HEK293T (cell line): ENCODE measurements at regions not wholly inside any gene's neighbourhood (a gene's known extent, or its start where the extent isn't known, plus 50 kb on each side); places are given as distances from the start of the nearest gene placed in this dataset.

Experiments used
- ARNT ChIP-seq: fragments of 450-650 bp; IDR thresholded peaks from 2 replicates; pipeline ENCODE4 v1.6.1; 2017; ENCODE audit warnings: mild to moderate bottlenecking
- BHLHE40 ChIP-seq: fragments of 450-650 bp; IDR thresholded peaks from 2 replicates; pipeline ENCODE4 v1.6.1; 2016; ENCODE audit warnings: mild to moderate bottlenecking, moderate library complexity, borderline replicate concordance
- ELF4 ChIP-seq: fragments of 450-650 bp; IDR thresholded peaks from 2 replicates; pipeline ENCODE4 v1.6.1; 2017; ENCODE audit warnings: antibody characterized with exemption
- FOXA1 ChIP-seq: fragments of 450-650 bp; IDR thresholded peaks from 2 replicates; pipeline ENCODE4 v1.6.1; 2016; ENCODE audit warnings: mild to moderate bottlenecking
- FOXK2 ChIP-seq: fragments of 450-650 bp; IDR thresholded peaks from 2 replicates; pipeline ENCODE4 v1.6.1; 2016; ENCODE audit warnings: mild to moderate bottlenecking
- FOXM1 ChIP-seq: fragments of 450-650 bp; IDR thresholded peaks from 2 replicates; pipeline ENCODE4 v1.6.1; 2017; ENCODE audit warnings: mild to moderate bottlenecking, borderline replicate concordance
- HDGF ChIP-seq: fragments of 450-650 bp; IDR thresholded peaks from 2 replicates; pipeline ENCODE4 v1.6.1; 2017; ENCODE audit warnings: antibody characterized with exemption, borderline replicate concordance
- L3MBTL2 ChIP-seq: fragments of 450-650 bp; conservative IDR thresholded peaks from 2 replicates; pipeline ENCODE4 v1.6.1; 2016; ENCODE audit warnings: mild to moderate bottlenecking
- LEF1 ChIP-seq: fragments of 450-650 bp; IDR thresholded peaks from 2 replicates; pipeline ENCODE4 v1.6.1; 2017; ENCODE audit warnings: mild to moderate bottlenecking, borderline replicate concordance
- NFRKB ChIP-seq: fragments of 450-650 bp; IDR thresholded peaks from 2 replicates; pipeline ENCODE4 v1.6.1; 2016; ENCODE audit warnings: mild to moderate bottlenecking, moderate library complexity
- SP1 ChIP-seq: fragments of 450-650 bp; IDR thresholded peaks from 2 replicates; pipeline ENCODE4 v1.6.1; 2017
- SUZ12 ChIP-seq: fragments of 450-650 bp; IDR thresholded peaks from 2 replicates; pipeline ENCODE4 v1.6.1; 2016; ENCODE audit warnings: mild to moderate bottlenecking
- TARDBP ChIP-seq: fragments of 450-650 bp; IDR thresholded peaks from 2 replicates; pipeline ENCODE4 v1.6.1; 2016
- TF ChIP-seq, protein P1 (sequence below): fragments of 450-650 bp; IDR thresholded peaks from 2 replicates; pipeline ENCODE4 v1.6.1; 2016

DNA sequence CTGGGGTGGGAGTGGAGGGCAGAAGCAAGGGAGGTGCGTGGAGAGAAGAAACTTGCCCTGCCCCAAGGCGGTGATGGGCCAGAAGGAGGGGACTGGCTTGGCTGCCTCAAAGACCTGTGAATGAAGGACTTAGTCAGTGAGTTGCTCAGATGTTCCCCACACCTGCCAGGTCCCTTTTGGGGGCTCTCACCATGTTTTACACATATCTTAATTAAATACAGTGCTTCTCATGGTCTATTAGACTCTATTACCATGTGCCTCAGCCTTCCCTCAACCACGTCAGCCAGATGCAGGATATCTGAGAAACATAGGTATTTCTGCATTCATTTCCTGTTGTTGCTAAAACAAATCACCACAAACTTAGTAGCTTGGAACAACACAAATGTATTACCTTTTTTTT, 429.5 kb downstream of the BUD13 start:
- no peak for TF ChIP-seq FOXA1
- no peak for TF ChIP-seq SUZ12
- no peak for TF ChIP-seq FOXM1
- no peak for TF ChIP-seq SP1
- TF ChIP-seq L3MBTL2, result no peak
- TF ChIP-seq ARNT, result no peak
- TF ChIP-seq BHLHE40, result no peak
- no peak for TF ChIP-seq LEF1
- TF ChIP-seq FOXK2, result no peak
- no peak for TF ChIP-seq ELF4
- no peak for TF ChIP-seq HDGF
- TF ChIP-seq NFRKB, result no peak
- no peak for TF ChIP-seq TARDBP
- TF ChIP-seq, protein P1, sequence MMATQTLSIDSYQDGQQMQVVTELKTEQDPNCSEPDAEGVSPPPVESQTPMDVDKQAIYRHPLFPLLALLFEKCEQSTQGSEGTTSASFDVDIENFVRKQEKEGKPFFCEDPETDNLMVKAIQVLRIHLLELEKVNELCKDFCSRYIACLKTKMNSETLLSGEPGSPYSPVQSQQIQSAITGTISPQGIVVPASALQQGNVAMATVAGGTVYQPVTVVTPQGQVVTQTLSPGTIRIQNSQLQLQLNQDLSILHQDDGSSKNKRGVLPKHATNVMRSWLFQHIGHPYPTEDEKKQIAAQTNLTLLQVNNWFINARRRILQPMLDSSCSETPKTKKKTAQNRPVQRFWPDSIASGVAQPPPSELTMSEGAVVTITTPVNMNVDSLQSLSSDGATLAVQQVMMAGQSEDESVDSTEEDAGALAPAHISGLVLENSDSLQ, result no peak
